HS-27A (cell line): ENCODE measurements at regions not wholly inside any gene's neighbourhood (a gene's known extent, or its start where the extent isn't known, plus 50 kb on each side); places are given as distances from the start of the nearest gene placed in this dataset.
"Not testable (repeated sequence)": the region's sequence is repeated elsewhere in the genome, so short reads cannot be mapped to it uniquely, and the experiment has no call there.

Source experiments
- DNase-seq: peaks from one replicate; pipeline ENCODE4 v3.0.0-alpha.2; 2012; ENCODE audit warnings: low read depth, missing footprints

GRCh38 chrX:84267432-84267831 lies 79.4 kb upstream of the RPS6KA6 start:
- DNase-seq, result not testable (repeated sequence)

GRCh38 chrX:84259868-84260267 lies 71.9 kb upstream of the RPS6KA6 start:
- no peak for DNase-seq

GRCh38 chrX:84258708-84259107 lies 70.7 kb upstream of the RPS6KA6 start:
- no peak for DNase-seq

- DNase-seq, result peak; percentile 31
These were observed 60.2 kb upstream of the RPS6KA6 start for GRCh38 chrX:84248226-84248625.

GRCh38 chrX:84240848-84241565 lies 53.0 kb upstream of the RPS6KA6 start:
- DNase-seq, result no peak
